GM03348 (cell line): ENCODE measurements at regions not wholly inside any gene's neighbourhood (a gene's known extent, or its start where the extent isn't known, plus 50 kb on each side); places are given as distances from the start of the nearest gene placed in this dataset.
A peak's percentile ranks its signal among the peaks of the same experiment; 100 is the strongest.

Experiments used
- DNase-seq: peaks from one replicate; pipeline ENCODE4 v3.0.0; 2012; ENCODE audit warnings: low spot score

GRCh38 chr4:41865306-41865980 is 69.8 kb upstream of the TMEM33 start:
- peak; percentile 24 for DNase-seq

GRCh38 chr4:41859087-41859486 is 76.1 kb upstream of the TMEM33 start:
- DNase-seq, result no peak

- DNase-seq, result no peak
Measured at GRCh38 chr4:41857226-41857641, 78.0 kb upstream of the TMEM33 start.

- no peak for DNase-seq
Measured at GRCh38 chr4:41856797-41857196, 78.4 kb upstream of the TMEM33 start.

GRCh38 chr4:41853973-41854372 is 81.3 kb upstream of the TMEM33 start:
- no peak for DNase-seq

GRCh38 chr4:41852229-41852628 is 83.0 kb upstream of the TMEM33 start:
- DNase-seq, result no peak

GRCh38 chr4:41851621-41852020 is 83.6 kb upstream of the TMEM33 start:
- no peak for DNase-seq

- DNase-seq, result no peak
Measured at GRCh38 chr4:41844327-41844726, 90.9 kb upstream of the TMEM33 start.

GRCh38 chr4:41839916-41840854 is 91.7 kb upstream of the PHOX2B start:
- DNase-seq, result no peak

GRCh38 chr4:41838590-41838989 is 90.1 kb upstream of the PHOX2B start:
- DNase-seq, result no peak

GRCh38 chr4:41835321-41835995 is 86.9 kb upstream of the PHOX2B start:
- DNase-seq, result no peak

- no peak for DNase-seq
Measured at GRCh38 chr4:41832961-41833360, 84.4 kb upstream of the PHOX2B start.

- no peak for DNase-seq
Measured at GRCh38 chr4:41822325-41822724, 73.8 kb upstream of the PHOX2B start.

- no peak for DNase-seq
Measured at GRCh38 chr4:41820473-41820872, 71.9 kb upstream of the PHOX2B start.

- DNase-seq, result no peak
Measured at GRCh38 chr4:41819621-41820020, 71.1 kb upstream of the PHOX2B start.

- DNase-seq, result no peak
Measured at GRCh38 chr4:41815473-41815872, 66.9 kb upstream of the PHOX2B start.

- DNase-seq, result peak; percentile 49
Measured at GRCh38 chr4:41814565-41814964, 66.0 kb upstream of the PHOX2B start.

- no peak for DNase-seq
Measured at GRCh38 chr4:41806807-41807206, 58.3 kb upstream of the PHOX2B start.

- no peak for DNase-seq
Measured at GRCh38 chr4:41802590-41802989, 54.1 kb upstream of the PHOX2B start.

GRCh38 chr4:41799126-41799525 is 50.6 kb upstream of the PHOX2B start:
- DNase-seq, result no peak
